H1 (cell line): ENCODE measurements at regions not wholly inside any gene's neighbourhood (a gene's known extent, or its start where the extent isn't known, plus 50 kb on each side); places are given as distances from the start of the nearest gene placed in this dataset. TPM values are rescaled to one million over a fixed set of nuclear protein-coding genes. Genes with fewer than 3 reads are reported as not detected.

ENCODE experiments used
- CTCF ChIA-PET: fragments of 300-600 bp; sonication (Branson Sonifier 250); formaldehyde crosslinking; loops from one replicate; lab custom pipeline; 2021; ENCODE audit not compliant: partially characterized antibody; lab: Charles Lee
- POLR2A ChIA-PET: fragments of 300-600 bp; sonication (Branson Sonifier 250); formaldehyde crosslinking; loops from one replicate; lab custom pipeline; 2021; ENCODE audit warnings: inconsistent platforms; ENCODE audit not compliant: partially characterized antibody; lab: Charles Lee
- DNase-seq, 2 experiments: peaks; one replicate each; pipeline versions ENCODE4 v3.0.0 to v3.0.0-alpha.2; 2010 to 2022; ENCODE audit warnings: low spot score in 2 of 2, low read depth in 1 of 2, mixed read lengths in 1 of 2
- FAIRE-seq: peaks from 2 replicates; lab custom pipeline; 2011; peaks lifted over from hg19 to GRCh38; lab: Jason Lieb, UNC
- H2AFZ ChIP-seq: 2 replicates; pipeline ENCODE4 v1.8.1; 2012; ENCODE audit warnings: low read length, inconsistent platforms
- H2AK5ac ChIP-seq: 2 replicates; pipeline ENCODE4 v1.6.1; 2013; ENCODE audit warnings: low read depth, low read length
- H2BK120ac ChIP-seq: replicated peaks from 2 replicates; pipeline ENCODE3; 2013; ENCODE audit warnings: low read depth, low read length, inconsistent platforms
- H2BK12ac ChIP-seq: 2 replicates; pipeline ENCODE4 v1.6.1; 2013; ENCODE audit warnings: low read depth, low read length
- H2BK15ac ChIP-seq: 2 replicates; pipeline ENCODE4 v1.6.1; 2013; ENCODE audit warnings: low read length
- H2BK20ac ChIP-seq: 2 replicates; pipeline ENCODE4 v1.6.1; 2013; ENCODE audit warnings: low read length
- H2BK5ac ChIP-seq: 2 replicates; pipeline ENCODE4 v1.6.1; 2013; ENCODE audit warnings: low read depth, low read length
- H3K14ac ChIP-seq: 2 replicates; pipeline ENCODE4 v1.6.1; 2013; ENCODE audit warnings: inconsistent platforms; ENCODE audit not compliant: insufficient read length
- H3K18ac ChIP-seq: 2 replicates; pipeline ENCODE4 v1.6.1; 2013; ENCODE audit warnings: low read length; ENCODE audit errors: extremely low read depth
- H3K23ac ChIP-seq: 2 replicates; pipeline ENCODE4 v1.6.1; 2013; ENCODE audit warnings: inconsistent platforms; ENCODE audit not compliant: insufficient read length
- H3K23me2 ChIP-seq: 2 replicates; pipeline ENCODE4 v1.6.1; 2013; ENCODE audit warnings: low read depth, low read length
- H3K27ac ChIP-seq: 2 replicates; pipeline ENCODE4 v1.6.1; 2011; ENCODE audit warnings: low read depth, low read length, inconsistent platforms
- H3K27me3 ChIP-seq, 4 experiments: replicated peaks in 1 of 4; 1 replicate in 1 of 4; 2 replicates in 3 of 4; pipeline versions ENCODE4 v1.6.1 to v1.8.1; 2011 to 2013; ENCODE audit warnings: low read length in 3 of 4, mild to moderate bottlenecking in 3 of 4, inconsistent platforms in 2 of 4, mixed read lengths in 2 of 4, moderate library complexity in 1 of 4; ENCODE audit not compliant: control insufficient read depth in 3 of 4, insufficient read depth in 3 of 4; ENCODE audit errors: extremely low read depth in 1 of 4
- H3K36me3 ChIP-seq, 4 experiments: 2 replicates each; pipeline versions ENCODE4 v1.6.1 to v1.8.1; 2011 to 2013; ENCODE audit warnings: mild to moderate bottlenecking in 4 of 4, low read length in 3 of 4, moderate library complexity in 2 of 4, control low read depth in 1 of 4, inconsistent platforms in 1 of 4; ENCODE audit not compliant: insufficient read depth in 4 of 4, control insufficient read depth in 2 of 4
- H3K4ac ChIP-seq: replicated peaks from 2 replicates; pipeline ENCODE3; 2013; ENCODE audit warnings: low read length, low read depth, mixed read lengths, inconsistent platforms; ENCODE audit not compliant: insufficient read length
- H3K4me1 ChIP-seq, 4 experiments: replicated peaks in 1 of 4; 1 replicate in 1 of 4; 2 replicates in 3 of 4; pipeline versions ENCODE4 v1.6.1 to v1.8.1; 2011 to 2013; ENCODE audit warnings: low read length in 3 of 4, inconsistent platforms in 2 of 4, mixed read lengths in 1 of 4; ENCODE audit not compliant: insufficient read depth in 4 of 4, control insufficient read depth in 3 of 4
- H3K4me2 ChIP-seq, 2 experiments: 2 replicates each; pipeline versions ENCODE4 v1.6.1 to v1.8.1; 2011 to 2013; ENCODE audit warnings: low read depth in 2 of 2, low read length in 2 of 2, control low read depth in 1 of 2, inconsistent platforms in 1 of 2, mild to moderate bottlenecking in 1 of 2; ENCODE audit not compliant: insufficient read depth in 1 of 2
- H3K4me3 ChIP-seq, 4 experiments: fragments of 200-600, 300-600 bp in 1 of 4; sonication (generic), shearing (Covaris generic), sonication (Bioruptor Twin) in 1 of 4; 2 replicates each; pipeline versions ENCODE4 v1.5.1 to v1.8.1; 2011 to 2016; ENCODE audit warnings: low read length in 4 of 4, low read depth in 3 of 4, control low read depth in 2 of 4, inconsistent platforms in 2 of 4, mild to moderate bottlenecking in 2 of 4, mixed read lengths in 1 of 4, moderate library complexity in 1 of 4; ENCODE audit not compliant: insufficient read depth in 2 of 4; ENCODE audit errors: extremely low read depth in 1 of 4
- H3K56ac ChIP-seq: replicated peaks from 2 replicates; pipeline ENCODE3; 2013; ENCODE audit warnings: low read depth, mild to moderate bottlenecking, mixed read lengths, low read length, inconsistent platforms; ENCODE audit not compliant: insufficient read length
- H3K79me1 ChIP-seq: 2 replicates; pipeline ENCODE4 v1.6.1; 2013; ENCODE audit warnings: low read depth, low read length, control low read depth
- H3K79me2 ChIP-seq, 2 experiments: 2 replicates each; pipeline versions ENCODE4 v1.6.1 to v1.8.1; 2012 to 2013; ENCODE audit warnings: low read length in 2 of 2, mild to moderate bottlenecking in 2 of 2, inconsistent platforms in 1 of 2; ENCODE audit not compliant: insufficient read depth in 2 of 2, control insufficient read depth in 1 of 2
- H3K9ac ChIP-seq, 4 experiments: replicated peaks in 1 of 4; 1 replicate in 1 of 4; 2 replicates in 3 of 4; pipeline versions ENCODE4 v1.6.1 to v1.8.1; 2011 to 2013; ENCODE audit warnings: low read depth in 3 of 4, low read length in 3 of 4, control low read depth in 2 of 4, mild to moderate bottlenecking in 2 of 4, moderate library complexity in 2 of 4, inconsistent platforms in 1 of 4; ENCODE audit errors: extremely low read depth in 1 of 4
- H3K9me3 ChIP-seq, 2 experiments: 2 replicates each; pipeline versions ENCODE4 v1.6.1 to v1.8.1; 2012 to 2013; ENCODE audit warnings: mild to moderate bottlenecking in 2 of 2, moderate library complexity in 2 of 2, control low read depth in 1 of 2, inconsistent platforms in 1 of 2, low read depth in 1 of 2, low read length in 1 of 2, mixed read lengths in 1 of 2; ENCODE audit not compliant: insufficient read depth in 2 of 2
- H4K20me1 ChIP-seq, 2 experiments: replicated peaks in 1 of 2; 2 replicates each; pipeline versions ENCODE3 to v1.8.1; 2011 to 2013; ENCODE audit warnings: inconsistent platforms in 2 of 2, low read length in 2 of 2, mild to moderate bottlenecking in 1 of 2; ENCODE audit not compliant: insufficient read depth in 2 of 2, control insufficient read depth in 1 of 2
- H4K5ac ChIP-seq: 2 replicates; pipeline ENCODE4 v1.6.1; 2013; ENCODE audit warnings: low read length, low read depth, mixed read lengths, inconsistent platforms; ENCODE audit not compliant: insufficient read length
- H4K8ac ChIP-seq: 2 replicates; pipeline ENCODE4 v1.8.0; 2013; ENCODE audit warnings: mild to moderate bottlenecking, moderate library complexity, low read length, inconsistent platforms; ENCODE audit not compliant: insufficient read depth; ENCODE audit errors: extremely low read depth
- H4K91ac ChIP-seq: replicated peaks from 2 replicates; pipeline ENCODE3; 2013; ENCODE audit warnings: low read length, mixed read lengths, inconsistent platforms; ENCODE audit not compliant: insufficient read length
- CBX5 ChIP-seq: fragments of 300-800, 300-1000 bp; sonication (generic); IDR thresholded peaks from 2 replicates; pipeline ENCODE4 v1.7.1; 2016; ENCODE audit warnings: antibody characterized with exemption, low read length, low read depth
- JUN ChIP-seq: IDR thresholded peaks from 2 replicates; pipeline ENCODE4 v1.6.1; 2011; ENCODE audit warnings: low read depth, mild to moderate bottlenecking, improper control_type of control experiment, low read length
- SIN3A ChIP-seq, 2 experiments: IDR thresholded peaks in 1 of 2; conservative IDR thresholded peaks in 1 of 2; 2 replicates each; pipeline ENCODE4 v1.6.1; 2011 to 2012; ENCODE audit warnings: low read length in 2 of 2, improper control_type of control experiment in 1 of 2, low read depth in 1 of 2, mild to moderate bottlenecking in 1 of 2
- WGBS, 2 experiments: shearing (Covaris generic) in 1 of 2; methylation state at CpG; one replicate each; pipeline versions ENCODE4 v1.1.6 to v1.1.7; 2013 to 2015; ENCODE audit warnings: low lambda C conversion rate in 2 of 2, mixed read lengths in 2 of 2, inconsistent platforms in 1 of 2, low coverage in 1 of 2, missing lambda C conversion rate in 1 of 2; ENCODE audit not compliant: insufficient replicate concordance in 2 of 2, insufficient coverage in 1 of 2, insufficient read length in 1 of 2; ENCODE audit errors: extremely low coverage in 1 of 2, missing lambda C conversion rate in 1 of 2; 5-methylcytosine and 5-hydroxymethylcytosine counted together
- small RNA-seq: library from polyadenylated mRNA; stranded (forward); fragments of <200 nt; extraction: miRNeasy Mini kit (QIAGEN cat#:217004); gene quantifications from one replicate; pipeline ENCODE3, GENCODE V24; 2013; ENCODE audit not compliant: insufficient read depth

DNA sequence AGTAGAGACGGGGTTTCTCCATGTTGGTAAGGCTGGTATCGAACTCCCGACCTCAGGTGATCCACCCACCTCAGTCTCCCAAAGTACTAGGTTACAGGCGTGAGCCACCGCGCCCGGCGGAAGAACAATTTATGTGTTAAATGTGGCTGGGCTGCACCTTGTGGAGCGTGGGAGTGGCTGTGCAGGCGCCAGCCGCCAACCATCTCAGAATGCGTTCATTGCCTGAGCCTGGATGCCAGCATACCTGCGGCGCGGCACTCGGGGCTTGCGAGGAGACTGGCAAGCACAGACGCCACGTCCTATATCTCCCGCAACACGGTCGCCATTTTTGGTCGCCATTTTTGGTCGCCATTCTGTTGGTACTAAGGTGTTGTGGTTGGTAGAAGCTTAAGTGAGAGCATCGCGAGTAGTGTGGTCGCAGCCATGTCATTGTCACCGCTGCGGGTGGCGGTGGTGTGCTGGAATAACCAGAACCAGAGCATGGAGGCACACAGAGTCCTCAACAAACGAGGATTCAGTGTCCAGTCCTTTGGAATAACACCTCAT is 193.6 kb upstream of the HTR2C start:
- no peak for TF ChIP-seq JUN
- TF ChIP-seq CBX5: no peak
- TF ChIP-seq SIN3A (conservative IDR thresholded peaks at IDR 0.05 in 1 of 2, IDR thresholded peaks at IDR 0.05 in 1 of 2; ENCODE audit: low read depth in 1 of 2, low read length in 2 of 2): no peak
- H3K79me1 ChIP-seq: no peaks in the 10 kb centered on the region
- no peak for DNase-seq
- H4K8ac ChIP-seq: no peak overlapping the region
- no peak overlapping the region for H3K4ac ChIP-seq
- H3K27me3 ChIP-seq: no peaks in the 10 kb centered on the region
- H4K5ac ChIP-seq: no peak overlapping the region
- H2BK15ac ChIP-seq: no peak overlapping the region
- H3K4me2 ChIP-seq: no peak overlapping the region
- H3K9me3 ChIP-seq: no peaks in the 10 kb centered on the region
- H3K9ac ChIP-seq: no peak overlapping the region
- H3K79me2 ChIP-seq: no peaks in the 10 kb centered on the region
- no peak overlapping the region for H2BK120ac ChIP-seq
- no peak overlapping the region for H3K18ac ChIP-seq
- no peaks in the 10 kb centered on the region for H4K20me1 ChIP-seq
- H2BK20ac ChIP-seq: no peak overlapping the region
- no peak overlapping the region for H2AK5ac ChIP-seq
- no peak overlapping the region for H3K4me3 ChIP-seq
- no peak overlapping the region for H3K27ac ChIP-seq
- no peak overlapping the region for H2AFZ ChIP-seq
- no peak for FAIRE-seq
- no peaks in the 10 kb centered on the region for H3K36me3 ChIP-seq
- H3K56ac ChIP-seq: no peak overlapping the region
- H2BK12ac ChIP-seq: no peak overlapping the region
- H3K4me1 ChIP-seq: no peaks in the 10 kb centered on the region
- H3K14ac ChIP-seq: no peak overlapping the region
- no peak overlapping the region for H4K91ac ChIP-seq
- 94% methylated on average over 18 of the region's 31 CpGs; no CpG with 5 or more reads in 1 of the 2 experiments for WGBS, 2 experiments
- CTCF ChIA-PET: no interaction called here
- no peaks in the 10 kb centered on the region for H3K23me2 ChIP-seq
- H3K23ac ChIP-seq: no peak overlapping the region
- H2BK5ac ChIP-seq: no peak overlapping the region
- POLR2A ChIA-PET: no interaction called here

Small RNA genes lying in the stretch of these regions (small RNA-seq; reads per million reads assigned to genes)
- gene AL953862.1: not detected
